ENCODE measurements at regions not wholly inside any gene's neighbourhood (a gene's known extent, or its start where the extent isn't known, plus 50 kb on each side); places are given as distances from the start of the nearest gene placed in this dataset.

GRCh38 chr3:34174740-34175139 is 376.3 kb downstream of the PDCD6IP start:
- Mint-ChIP-seq H3K36me3 (ENCODE audit: low read depth) (no peaks in the 10 kb centered on the region), H3K4me3 (no peak overlapping the region), H3K27me3 (ENCODE audit: low read depth) (no peaks in the 10 kb centered on the region), H3K9me3 (peaks cover 7% of the 10 kb centered on the region), H3K4me1 (peaks cover 5% of the 10 kb centered on the region), H3K27ac (ENCODE audit: unreplicated experiment) (no peak overlapping the region)
- TF ChIP-seq CTCF (conservative IDR thresholded peaks at IDR 0.05): no peak
- DNase-seq (ENCODE audit: low read depth, low spot score): no peak

GRCh38 chr3:34175636-34176176 is 377.3 kb downstream of the PDCD6IP start:
- H3K36me3 Mint-ChIP-seq (ENCODE audit: low read depth): no peaks in the 10 kb centered on the region
- no peak for DNase-seq (ENCODE audit: low read depth, low spot score)
- no peak for TF ChIP-seq CTCF (conservative IDR thresholded peaks at IDR 0.05)
- peaks cover 7% of the 10 kb centered on the region for H3K9me3 Mint-ChIP-seq
- no peaks in the 10 kb centered on the region for H3K27me3 Mint-ChIP-seq (ENCODE audit: low read depth)
- H3K27ac Mint-ChIP-seq (ENCODE audit: unreplicated experiment): no peak overlapping the region
- H3K4me1 Mint-ChIP-seq: peaks cover 5% of the 10 kb centered on the region
- no peak overlapping the region for H3K4me3 Mint-ChIP-seq

GRCh38 chr3:34176723-34177122 is 378.3 kb downstream of the PDCD6IP start:
- peaks cover 7% of the 10 kb centered on the region for H3K9me3 Mint-ChIP-seq
- H3K27me3 Mint-ChIP-seq (ENCODE audit: low read depth): no peaks in the 10 kb centered on the region
- H3K4me1 Mint-ChIP-seq: peaks cover 5% of the 10 kb centered on the region
- no peak for DNase-seq (ENCODE audit: low read depth, low spot score)
- TF ChIP-seq CTCF (conservative IDR thresholded peaks at IDR 0.05): no peak
- H3K27ac Mint-ChIP-seq (ENCODE audit: unreplicated experiment): no peak overlapping the region
- no peaks in the 10 kb centered on the region for H3K36me3 Mint-ChIP-seq (ENCODE audit: low read depth)
- H3K4me3 Mint-ChIP-seq: no peak overlapping the region

GRCh38 chr3:34178415-34178814 is 380.0 kb downstream of the PDCD6IP start:
- Mint-ChIP-seq H3K27me3 (ENCODE audit: low read depth) (no peaks in the 10 kb centered on the region), H3K4me1 (peaks cover 5% of the 10 kb centered on the region), H3K36me3 (ENCODE audit: low read depth) (no peaks in the 10 kb centered on the region), H3K27ac (ENCODE audit: unreplicated experiment) (no peak overlapping the region), H3K9me3 (peaks cover 6% of the 10 kb centered on the region), H3K4me3 (no peak overlapping the region)
- no peak for DNase-seq (ENCODE audit: low read depth, low spot score)
- TF ChIP-seq CTCF (conservative IDR thresholded peaks at IDR 0.05): no peak

GRCh38 chr3:34179716-34180115 is 381.3 kb downstream of the PDCD6IP start:
- TF ChIP-seq CTCF (conservative IDR thresholded peaks at IDR 0.05): no peak
- H3K27me3 Mint-ChIP-seq (ENCODE audit: low read depth): no peaks in the 10 kb centered on the region
- H3K36me3 Mint-ChIP-seq (ENCODE audit: low read depth): no peaks in the 10 kb centered on the region
- H3K4me1 Mint-ChIP-seq: peaks cover 5% of the 10 kb centered on the region
- H3K9me3 Mint-ChIP-seq: no peaks in the 10 kb centered on the region
- no peak overlapping the region for H3K27ac Mint-ChIP-seq (ENCODE audit: unreplicated experiment)
- no peak for DNase-seq (ENCODE audit: low read depth, low spot score)
- H3K4me3 Mint-ChIP-seq: no peak overlapping the region

GRCh38 chr3:34180532-34180931 is 382.1 kb downstream of the PDCD6IP start:
- no peaks in the 10 kb centered on the region for H3K36me3 Mint-ChIP-seq (ENCODE audit: low read depth)
- no peaks in the 10 kb centered on the region for H3K9me3 Mint-ChIP-seq
- no peak overlapping the region for H3K27ac Mint-ChIP-seq (ENCODE audit: unreplicated experiment)
- TF ChIP-seq CTCF (conservative IDR thresholded peaks at IDR 0.05): no peak
- no peaks in the 10 kb centered on the region for H3K27me3 Mint-ChIP-seq (ENCODE audit: low read depth)
- no peak overlapping the region for H3K4me3 Mint-ChIP-seq
- no peak for DNase-seq (ENCODE audit: low read depth, low spot score)
- H3K4me1 Mint-ChIP-seq: peaks cover 5% of the 10 kb centered on the region
